ENCODE measurements at regions not wholly inside any gene's neighbourhood (a gene's known extent, or its start where the extent isn't known, plus 50 kb on each side); places are given as distances from the start of the nearest gene placed in this dataset.

DNA sequence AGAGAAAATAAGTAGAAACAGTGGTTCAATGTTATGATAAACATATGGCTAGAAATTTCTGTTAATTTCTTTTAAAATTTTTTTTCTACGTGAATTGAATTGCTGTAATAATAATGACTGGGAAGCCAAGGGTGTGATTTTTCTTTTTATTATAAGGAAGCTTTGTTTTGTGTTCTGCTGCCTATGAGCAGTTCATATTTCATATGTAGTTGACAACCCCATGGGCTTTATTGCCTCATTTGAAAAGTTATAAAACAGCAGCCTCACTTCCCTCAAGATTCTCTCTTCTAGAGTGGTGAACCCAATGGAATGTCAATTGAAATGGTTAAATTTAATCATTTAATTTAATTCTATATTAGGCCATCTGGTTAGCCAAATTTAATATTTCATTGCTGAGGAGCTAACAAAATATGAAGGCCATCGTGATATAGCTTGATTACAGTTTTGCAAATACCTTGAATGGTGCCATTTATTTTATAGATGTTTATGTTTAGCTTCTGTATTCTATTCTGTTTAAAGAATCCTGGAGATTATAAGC lies 72.6 kb upstream of the DOCK10 start:
- no peak for DNase-seq (ENCODE audit: low spot score)
- TF ChIP-seq, protein P1, sequence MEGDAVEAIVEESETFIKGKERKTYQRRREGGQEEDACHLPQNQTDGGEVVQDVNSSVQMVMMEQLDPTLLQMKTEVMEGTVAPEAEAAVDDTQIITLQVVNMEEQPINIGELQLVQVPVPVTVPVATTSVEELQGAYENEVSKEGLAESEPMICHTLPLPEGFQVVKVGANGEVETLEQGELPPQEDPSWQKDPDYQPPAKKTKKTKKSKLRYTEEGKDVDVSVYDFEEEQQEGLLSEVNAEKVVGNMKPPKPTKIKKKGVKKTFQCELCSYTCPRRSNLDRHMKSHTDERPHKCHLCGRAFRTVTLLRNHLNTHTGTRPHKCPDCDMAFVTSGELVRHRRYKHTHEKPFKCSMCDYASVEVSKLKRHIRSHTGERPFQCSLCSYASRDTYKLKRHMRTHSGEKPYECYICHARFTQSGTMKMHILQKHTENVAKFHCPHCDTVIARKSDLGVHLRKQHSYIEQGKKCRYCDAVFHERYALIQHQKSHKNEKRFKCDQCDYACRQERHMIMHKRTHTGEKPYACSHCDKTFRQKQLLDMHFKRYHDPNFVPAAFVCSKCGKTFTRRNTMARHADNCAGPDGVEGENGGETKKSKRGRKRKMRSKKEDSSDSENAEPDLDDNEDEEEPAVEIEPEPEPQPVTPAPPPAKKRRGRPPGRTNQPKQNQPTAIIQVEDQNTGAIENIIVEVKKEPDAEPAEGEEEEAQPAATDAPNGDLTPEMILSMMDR (IDR thresholded peaks at IDR 0.05; ENCODE audit: extremely low read depth, missing control alignments), result no peak

DNA sequence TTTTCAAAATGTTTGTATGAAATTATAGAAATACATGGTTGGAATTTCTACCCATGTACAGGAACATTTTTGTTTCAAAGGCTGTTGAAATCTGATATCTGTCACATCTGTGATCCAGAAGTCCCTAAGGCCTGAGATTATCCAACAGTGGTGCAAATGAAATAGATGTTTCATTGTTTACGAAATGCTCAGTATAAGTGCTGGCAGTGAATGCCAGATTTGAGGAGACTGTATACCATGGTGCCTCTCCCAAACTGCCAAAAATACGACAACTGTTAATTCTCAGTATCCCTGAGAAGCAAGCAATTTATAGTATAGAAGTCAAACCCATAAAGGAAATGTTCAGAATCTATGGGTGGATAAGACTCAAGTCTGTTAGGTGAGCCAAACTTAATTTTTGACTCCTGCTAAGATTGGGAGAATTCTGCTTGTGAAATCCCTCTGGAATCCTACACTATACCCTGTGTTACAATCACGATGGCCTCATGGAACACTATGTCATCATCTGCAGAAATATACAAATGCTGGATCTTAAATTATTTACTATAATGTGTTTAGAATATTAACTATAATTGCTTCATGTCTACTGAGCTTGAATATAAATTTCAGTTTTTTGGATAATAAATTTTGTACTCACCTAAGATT lies 71.2 kb upstream of the DOCK10 start:
- TF ChIP-seq, protein P1 (IDR thresholded peaks at IDR 0.05; ENCODE audit: extremely low read depth, missing control alignments), result no peak
- DNase-seq (ENCODE audit: low spot score), result no peak

DNA sequence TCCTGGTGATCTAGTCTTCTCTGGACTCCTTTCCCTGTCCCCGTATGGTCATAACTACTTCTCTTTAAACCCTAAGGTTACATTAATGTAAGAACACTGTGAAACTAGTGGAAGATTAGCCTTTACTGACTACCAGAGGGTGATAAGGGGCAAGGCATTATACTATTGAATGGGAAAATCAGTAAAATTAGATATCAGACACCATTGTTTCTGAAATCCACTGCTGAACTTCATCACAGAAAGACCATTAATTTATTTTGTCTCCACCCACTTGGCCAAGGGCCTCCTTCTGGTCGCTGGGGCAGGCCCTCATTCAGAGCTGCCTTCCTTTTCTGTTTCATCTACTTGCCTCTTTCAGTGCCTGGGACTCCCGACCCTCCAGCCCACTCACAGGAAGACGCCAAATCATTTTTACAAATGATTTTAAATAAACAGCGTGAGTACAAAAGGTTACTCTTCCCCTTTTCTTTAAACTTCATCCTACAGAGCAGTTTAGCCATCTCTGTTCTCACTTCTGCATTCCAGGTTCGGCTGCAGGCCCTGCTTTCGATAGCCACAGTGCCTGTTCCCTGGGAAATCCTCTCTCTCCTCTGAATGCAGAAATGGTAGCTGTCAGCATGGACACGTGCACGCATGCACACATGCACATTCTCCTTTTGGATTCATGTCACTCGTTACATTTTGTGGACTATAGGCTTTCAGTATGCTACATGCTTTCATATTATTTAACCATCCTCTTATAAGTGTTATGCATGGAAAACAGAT lies 70.3 kb upstream of the DOCK10 start:
- TF ChIP-seq, protein P1 (IDR thresholded peaks at IDR 0.05; ENCODE audit: extremely low read depth, missing control alignments), result no peak
- peak; percentile 24 for DNase-seq (ENCODE audit: low spot score)

DNA sequence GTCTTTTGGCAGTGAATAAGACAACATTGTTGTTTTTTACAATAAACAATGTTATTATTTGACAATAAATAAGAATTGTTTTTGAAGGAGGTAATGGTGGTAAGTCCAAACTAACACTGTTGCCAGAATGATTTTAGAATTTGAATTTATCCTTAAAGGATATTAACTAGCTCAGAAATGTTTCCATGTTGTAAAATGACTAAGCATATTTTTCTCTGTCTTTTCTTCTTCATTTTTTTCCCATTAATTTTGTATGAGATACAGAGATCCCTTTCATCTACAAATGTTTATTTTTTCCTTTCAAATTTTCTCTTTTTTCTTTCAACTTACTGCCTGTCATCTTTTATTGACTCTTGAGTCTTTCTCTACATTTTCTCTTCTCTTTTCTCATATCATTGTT lies 66.5 kb upstream of the DOCK10 start:
- TF ChIP-seq, protein P1 (IDR thresholded peaks at IDR 0.05; ENCODE audit: extremely low read depth, missing control alignments), result no peak
- no peak for DNase-seq (ENCODE audit: low spot score)

DNA sequence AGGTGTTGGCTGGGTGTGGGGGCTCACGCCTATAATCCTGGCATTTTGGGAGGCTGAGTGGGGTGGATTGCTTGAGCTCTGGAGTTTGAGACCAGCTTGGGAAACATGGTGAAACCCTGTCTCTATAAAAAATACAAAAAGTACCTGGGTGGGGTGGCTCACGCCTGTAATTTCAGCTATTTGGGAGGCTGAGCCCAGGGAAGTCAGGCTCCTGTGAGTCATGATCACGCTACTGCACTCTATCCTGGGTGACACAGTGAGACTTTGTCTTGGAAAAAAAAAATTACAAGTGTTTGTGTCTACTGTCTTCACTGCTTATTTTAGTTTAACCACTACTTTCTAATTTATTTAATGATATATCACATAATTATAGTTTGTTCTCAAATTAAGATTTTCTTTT lies 62.7 kb upstream of the DOCK10 start:
- DNase-seq (ENCODE audit: low spot score), result no peak
- TF ChIP-seq, protein P1 (IDR thresholded peaks at IDR 0.05; ENCODE audit: extremely low read depth, missing control alignments), result no peak

DNA sequence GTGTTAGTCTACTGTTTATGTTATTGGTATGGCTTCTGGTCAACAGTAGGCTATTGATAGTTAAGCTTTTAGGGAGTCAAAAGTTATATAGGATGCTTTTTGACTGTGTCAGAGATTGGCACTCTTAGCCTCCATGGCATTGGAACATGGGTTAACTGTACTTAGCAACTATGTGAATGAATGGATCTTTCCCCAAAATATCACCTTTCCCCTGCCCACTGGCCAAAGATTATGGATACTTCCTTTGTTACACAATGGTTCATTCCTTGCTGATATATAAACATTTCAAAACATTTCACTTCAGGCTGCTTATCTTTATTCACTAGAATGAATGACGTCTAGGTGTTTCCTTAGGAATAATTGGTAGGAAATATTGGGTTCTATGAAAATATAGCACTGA lies 62.1 kb upstream of the DOCK10 start:
- TF ChIP-seq, protein P1 (IDR thresholded peaks at IDR 0.05; ENCODE audit: extremely low read depth, missing control alignments), result no peak

DNA sequence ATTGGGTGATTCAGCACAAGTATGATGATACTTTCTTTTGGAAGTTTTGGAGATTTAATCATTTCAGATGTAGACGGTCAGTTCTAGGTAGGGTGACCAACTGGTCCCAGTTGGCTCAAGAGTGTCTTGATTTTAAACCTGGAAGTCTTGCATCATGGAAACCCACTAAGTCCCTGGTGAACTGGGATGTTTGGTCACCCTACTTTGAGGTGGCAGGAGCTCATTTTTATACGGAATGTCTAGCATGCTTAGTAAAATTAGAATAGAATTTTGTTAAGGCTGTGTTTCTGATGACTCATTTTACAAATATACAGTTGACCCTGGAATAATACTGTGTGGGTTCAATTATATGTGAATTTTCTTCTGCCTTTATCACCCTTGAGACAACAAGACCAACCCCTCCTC lies 61.5 kb upstream of the DOCK10 start:
- DNase-seq (ENCODE audit: low spot score), result no peak
- TF ChIP-seq, protein P1 (IDR thresholded peaks at IDR 0.05; ENCODE audit: extremely low read depth, missing control alignments), result no peak

More for the DNA sequence above, 62.1 kb upstream of the DOCK10 start:
- DNase-seq (ENCODE audit: low spot score), result no peak
